Osteocyte (in vitro differentiated cells): ENCODE measurements at regions not wholly inside any gene's neighbourhood (a gene's known extent, or its start where the extent isn't known, plus 50 kb on each side); places are given as distances from the start of the nearest gene placed in this dataset.

Source experiments
- DNase-seq: peaks from one replicate; pipeline ENCODE4 v3.0.0; 2021; ENCODE audit warnings: mixed read lengths; ENCODE audit not compliant: unreplicated experiment; ENCODE audit errors: extremely low spot score
- H3K27ac Mint-ChIP-seq: one replicate; pipeline ENCODE4 v1.8.0; 2021; ENCODE audit warnings: mild to moderate bottlenecking, mixed read lengths; ENCODE audit not compliant: unreplicated experiment
- H3K27me3 Mint-ChIP-seq: one replicate; pipeline ENCODE4 v1.8.0; 2021; ENCODE audit warnings: mixed read lengths; ENCODE audit not compliant: unreplicated experiment
- H3K36me3 Mint-ChIP-seq: one replicate; pipeline ENCODE4 v1.8.0; 2021; ENCODE audit warnings: mixed read lengths; ENCODE audit not compliant: unreplicated experiment
- H3K4me1 Mint-ChIP-seq: one replicate; pipeline ENCODE4 v1.8.0; 2021; ENCODE audit warnings: mixed read lengths; ENCODE audit not compliant: unreplicated experiment
- H3K4me3 Mint-ChIP-seq: one replicate; pipeline ENCODE4 v1.8.0; 2021; ENCODE audit warnings: mild to moderate bottlenecking, moderate library complexity, mixed read lengths; ENCODE audit not compliant: unreplicated experiment
- H3K9me3 Mint-ChIP-seq: one replicate; pipeline ENCODE4 v1.8.0; 2021; ENCODE audit warnings: mixed read lengths; ENCODE audit not compliant: unreplicated experiment
- TF ChIP-seq, protein P1 (sequence below): fragments of 200-600 bp; sonication (generic); IDR thresholded peaks from 2 replicates; pipeline ENCODE4 v1.5.0; 2021; ENCODE audit warnings: antibody characterized with exemption, mild to moderate bottlenecking, moderate library complexity

DNA sequence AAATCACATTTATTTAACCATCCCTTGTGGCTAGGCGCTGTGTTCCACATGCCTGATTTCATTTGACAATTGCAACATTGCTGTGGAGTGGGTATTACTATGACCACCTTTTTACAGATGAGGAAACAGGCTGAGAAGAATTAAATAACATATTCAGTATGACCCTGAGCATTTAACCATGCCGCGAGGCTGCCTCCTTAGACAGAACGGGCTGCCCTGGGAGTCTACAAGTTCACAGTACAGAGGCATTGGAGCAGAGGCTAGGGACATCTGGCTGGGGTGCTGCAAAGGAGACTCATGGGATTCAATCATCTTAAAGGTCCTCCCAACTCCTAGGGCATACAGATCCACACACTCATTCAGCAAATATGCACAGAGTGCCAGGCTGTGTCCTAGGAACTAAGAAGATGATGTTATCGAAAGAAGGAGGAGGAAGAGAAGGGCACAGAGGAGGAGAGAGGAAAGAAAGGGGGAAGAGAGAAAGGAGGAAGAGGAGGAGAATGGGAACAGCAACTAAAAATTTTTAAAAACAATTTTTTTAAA is 164.7 kb upstream of the CCND2 start:
- Mint-ChIP-seq H3K36me3 (no peaks in the 10 kb centered on the region), H3K27me3 (peaks cover 3% of the 10 kb centered on the region), H3K27ac (no peak overlapping the region), H3K4me1 (no peaks in the 10 kb centered on the region), H3K4me3 (no peak overlapping the region), H3K9me3 (no peaks in the 10 kb centered on the region)
- TF ChIP-seq, protein P1, sequence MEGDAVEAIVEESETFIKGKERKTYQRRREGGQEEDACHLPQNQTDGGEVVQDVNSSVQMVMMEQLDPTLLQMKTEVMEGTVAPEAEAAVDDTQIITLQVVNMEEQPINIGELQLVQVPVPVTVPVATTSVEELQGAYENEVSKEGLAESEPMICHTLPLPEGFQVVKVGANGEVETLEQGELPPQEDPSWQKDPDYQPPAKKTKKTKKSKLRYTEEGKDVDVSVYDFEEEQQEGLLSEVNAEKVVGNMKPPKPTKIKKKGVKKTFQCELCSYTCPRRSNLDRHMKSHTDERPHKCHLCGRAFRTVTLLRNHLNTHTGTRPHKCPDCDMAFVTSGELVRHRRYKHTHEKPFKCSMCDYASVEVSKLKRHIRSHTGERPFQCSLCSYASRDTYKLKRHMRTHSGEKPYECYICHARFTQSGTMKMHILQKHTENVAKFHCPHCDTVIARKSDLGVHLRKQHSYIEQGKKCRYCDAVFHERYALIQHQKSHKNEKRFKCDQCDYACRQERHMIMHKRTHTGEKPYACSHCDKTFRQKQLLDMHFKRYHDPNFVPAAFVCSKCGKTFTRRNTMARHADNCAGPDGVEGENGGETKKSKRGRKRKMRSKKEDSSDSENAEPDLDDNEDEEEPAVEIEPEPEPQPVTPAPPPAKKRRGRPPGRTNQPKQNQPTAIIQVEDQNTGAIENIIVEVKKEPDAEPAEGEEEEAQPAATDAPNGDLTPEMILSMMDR: no peak
- no peak for DNase-seq

DNA sequence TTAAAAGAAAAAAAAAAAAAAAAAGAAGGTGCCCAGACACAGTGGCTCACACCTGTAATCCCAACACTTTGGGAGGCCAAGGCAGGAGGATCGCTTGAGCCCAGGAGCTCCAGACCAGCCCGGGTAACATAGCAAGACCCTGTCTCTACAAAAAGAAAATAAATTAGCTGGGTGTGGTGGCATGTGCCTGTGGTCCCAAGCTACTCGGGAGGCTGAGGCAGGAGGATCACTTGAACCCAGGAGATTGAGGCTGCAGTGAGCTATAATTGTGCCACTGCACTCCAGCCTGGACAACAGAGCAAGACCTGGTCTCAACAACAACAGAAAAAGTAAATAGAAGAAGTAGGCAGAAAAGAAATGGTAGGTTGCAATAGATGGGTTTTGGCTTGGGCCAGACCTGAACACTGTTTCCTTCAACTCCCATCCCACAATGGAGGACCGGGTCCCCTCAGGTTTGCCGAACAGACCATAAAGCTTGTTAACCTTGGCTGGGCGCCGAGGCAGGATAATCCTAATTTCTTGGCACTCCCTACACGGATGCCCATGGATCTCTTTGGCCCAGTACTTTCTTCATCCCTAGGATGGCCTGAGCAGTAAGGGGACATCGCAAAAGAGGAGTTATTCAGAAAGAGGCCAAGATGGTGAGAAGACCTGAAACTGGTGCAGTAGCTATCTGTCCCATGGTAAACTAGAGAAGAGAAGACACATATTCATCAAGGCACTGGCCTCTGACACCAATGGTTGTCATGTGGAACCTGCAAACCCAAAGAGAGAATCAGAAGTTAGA is 165.5 kb upstream of the CCND2 start:
- TF ChIP-seq, protein P1: no peak
- Mint-ChIP-seq H3K4me1 (no peaks in the 10 kb centered on the region), H3K27ac (no peak overlapping the region), H3K27me3 (peaks cover 3% of the 10 kb centered on the region), H3K36me3 (no peaks in the 10 kb centered on the region), H3K4me3 (no peak overlapping the region), H3K9me3 (no peaks in the 10 kb centered on the region)
- DNase-seq: peak; percentile 73

DNA sequence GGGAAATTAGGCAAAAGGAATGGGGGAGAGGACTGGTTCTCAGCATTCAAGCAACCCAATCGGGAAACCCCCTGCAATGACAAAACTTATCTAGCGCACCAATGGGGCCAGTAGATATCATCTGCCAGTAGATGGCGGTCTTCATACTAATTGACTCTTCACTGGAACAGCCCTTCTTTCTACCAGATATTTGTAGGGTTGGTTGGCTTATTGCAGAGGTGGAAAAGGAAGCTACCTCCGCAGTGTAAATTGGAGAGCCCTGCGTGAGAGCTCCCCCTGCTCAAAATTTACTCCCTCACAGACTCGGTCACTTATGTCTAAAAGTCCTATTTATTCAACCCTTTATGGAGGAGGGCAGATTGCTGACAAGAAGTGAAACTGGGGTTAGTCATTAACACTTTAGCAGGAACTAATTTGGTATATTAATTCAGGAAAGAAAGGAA is 166.1 kb upstream of the CCND2 start:
- peak; percentile 53 for DNase-seq
- H3K36me3 Mint-ChIP-seq: no peaks in the 10 kb centered on the region

DNA sequence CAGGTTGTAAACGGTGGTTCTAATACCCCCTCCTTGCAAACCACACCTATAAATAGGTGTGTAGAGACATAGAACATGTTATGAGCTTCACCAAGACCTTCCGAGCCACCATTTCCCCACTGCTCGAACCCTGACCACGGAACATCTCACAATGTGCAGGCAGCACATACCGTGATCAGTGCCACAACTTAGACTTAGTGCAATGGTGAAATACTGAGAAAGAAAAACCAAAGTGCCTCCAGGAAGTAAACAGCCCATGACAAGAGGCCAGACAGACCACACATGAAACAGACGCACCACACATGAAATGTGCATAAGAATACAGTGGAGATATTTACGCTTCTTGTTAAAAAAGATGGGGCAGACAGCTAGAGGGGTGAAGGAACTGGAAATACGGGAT is 166.9 kb upstream of the CCND2 start:
- peaks cover 6% of the 10 kb centered on the region for H3K27me3 Mint-ChIP-seq
- H3K4me3 Mint-ChIP-seq: no peak overlapping the region
- DNase-seq: peak; percentile 62
- H3K36me3 Mint-ChIP-seq: no peaks in the 10 kb centered on the region
- H3K4me1 Mint-ChIP-seq: no peaks in the 10 kb centered on the region
- H3K9me3 Mint-ChIP-seq: no peaks in the 10 kb centered on the region
- no peak overlapping the region for H3K27ac Mint-ChIP-seq
- TF ChIP-seq, protein P1: no peak

More for the DNA sequence above, 166.1 kb upstream of the CCND2 start:
- TF ChIP-seq, protein P1: peak; percentile 48
- H3K27me3 Mint-ChIP-seq: peaks cover 3% of the 10 kb centered on the region
- no peaks in the 10 kb centered on the region for H3K9me3 Mint-ChIP-seq
- H3K4me1 Mint-ChIP-seq: no peaks in the 10 kb centered on the region
- no peak overlapping the region for H3K4me3 Mint-ChIP-seq
- no peak overlapping the region for H3K27ac Mint-ChIP-seq

DNA sequence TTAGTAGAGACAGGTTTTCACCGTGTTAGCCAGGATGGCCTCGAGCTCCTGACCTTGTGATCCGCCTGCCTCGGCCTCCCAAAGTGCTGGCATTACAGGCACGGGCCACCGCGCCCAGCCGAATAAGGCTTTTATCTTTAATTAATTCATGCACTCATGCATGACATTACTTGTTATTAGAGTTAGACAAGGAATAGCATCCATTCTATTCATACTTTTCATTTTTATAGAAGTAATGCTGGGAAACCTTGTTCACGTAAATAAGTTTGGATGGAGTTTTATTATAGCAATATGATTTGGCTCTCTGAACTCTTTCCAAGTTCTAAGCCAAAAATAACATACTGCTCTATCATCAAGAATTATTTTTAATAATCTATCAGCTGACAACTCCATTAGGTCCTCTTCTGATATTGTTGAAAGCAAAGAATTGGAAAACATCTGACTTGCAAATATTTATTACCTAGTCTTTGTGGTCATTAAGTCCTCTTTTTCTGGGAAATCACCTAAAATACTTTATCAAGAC is 168.8 kb upstream of the CCND2 start:
- Mint-ChIP-seq H3K36me3 (no peaks in the 10 kb centered on the region), H3K4me3 (no peak overlapping the region), H3K9me3 (no peaks in the 10 kb centered on the region), H3K27me3 (peaks cover 16% of the 10 kb centered on the region), H3K27ac (no peak overlapping the region), H3K4me1 (no peaks in the 10 kb centered on the region)
- DNase-seq: no peak
- TF ChIP-seq, protein P1: no peak
